OCI-LY1 (cell line): ENCODE measurements at regions not wholly inside any gene's neighbourhood (a gene's known extent, or its start where the extent isn't known, plus 50 kb on each side); places are given as distances from the start of the nearest gene placed in this dataset.

Source experiments
- H2AFZ ChIP-seq: fragments of 200-600 bp; sonication (generic), shearing (Covaris generic); 2 replicates; pipeline ENCODE4 v1.6.0; 2014; ENCODE audit warnings: antibody characterized with exemption, mild to moderate bottlenecking, low read length
- H3F3A ChIP-seq: fragments of 200-600 bp; sonication (generic), shearing (Covaris generic); 2 replicates; pipeline ENCODE4 v1.6.0; 2014; ENCODE audit warnings: mild to moderate bottlenecking, antibody characterized with exemption, low read length, moderate library complexity; ENCODE audit not compliant: insufficient read depth
- H3K27ac ChIP-seq: fragments of 200-600 bp; sonication (generic); 2 replicates; pipeline ENCODE4 v1.5.1; 2014; ENCODE audit warnings: low read length, mixed run types, mild to moderate bottlenecking, low read depth; ENCODE audit not compliant: poor library complexity, severe bottlenecking
- H3K27me3 ChIP-seq: fragments of 200-600 bp; sonication (generic); 2 replicates; pipeline ENCODE4 v1.6.0; 2014; ENCODE audit warnings: antibody characterized with exemption, mild to moderate bottlenecking, low read length, moderate library complexity; ENCODE audit not compliant: insufficient read depth
- H3K36me3 ChIP-seq: fragments of 200-600 bp; sonication (generic); 2 replicates; pipeline ENCODE4 v1.6.1; 2014; ENCODE audit warnings: mild to moderate bottlenecking, antibody characterized with exemption, low read length, moderate library complexity, mixed read lengths; ENCODE audit not compliant: insufficient read depth
- H3K4me1 ChIP-seq: fragments of 200-600 bp; sonication (generic); 2 replicates; pipeline ENCODE4 v1.5.1; 2014; ENCODE audit warnings: mild to moderate bottlenecking, low read length, moderate library complexity; ENCODE audit not compliant: insufficient read depth, severe bottlenecking
- H3K4me2 ChIP-seq: fragments of 200-600 bp; sonication (generic), shearing (Covaris generic); 2 replicates; pipeline ENCODE4 v1.6.1; 2014; ENCODE audit warnings: low read length
- H3K4me3 ChIP-seq: fragments of 200-600 bp; sonication (generic); 2 replicates; pipeline ENCODE4 v1.5.1; 2014; ENCODE audit warnings: low read length, low read depth, mild to moderate bottlenecking, mixed read lengths; ENCODE audit not compliant: poor library complexity, severe bottlenecking
- H3K79me2 ChIP-seq: fragments of 200-600 bp; shearing (Covaris generic); 2 replicates; pipeline ENCODE4 v1.6.1; 2016; ENCODE audit warnings: mixed run types, low read length, mixed read lengths; ENCODE audit not compliant: insufficient read depth
- H3K9ac ChIP-seq: fragments of 200-600 bp; sonication (generic), shearing (Covaris generic); 2 replicates; pipeline ENCODE4 v1.6.1; 2014; ENCODE audit warnings: mild to moderate bottlenecking, low read length, mixed read lengths
- H3K9me2 ChIP-seq: fragments of 200-600 bp; sonication (generic), shearing (Covaris generic); 2 replicates; pipeline ENCODE4 v1.6.1; 2014; ENCODE audit warnings: low read depth, mild to moderate bottlenecking, low read length, mixed read lengths
- H3K9me3 ChIP-seq: fragments of 200-600 bp; shearing (Covaris generic); 2 replicates; pipeline ENCODE4 v1.6.1; 2014; ENCODE audit warnings: low read length, mixed read lengths
- H4K20me1 ChIP-seq: fragments of 200-600 bp; sonication (generic), shearing (Covaris generic); 2 replicates; pipeline ENCODE4 v1.6.0; 2016; ENCODE audit warnings: mild to moderate bottlenecking, low read length; ENCODE audit not compliant: insufficient read depth
- CTCF ChIP-seq: fragments of 200-600 bp; sonication (generic), shearing (Covaris generic); IDR thresholded peaks from 2 replicates; pipeline ENCODE4 v1.5.1; 2017; ENCODE audit warnings: mild to moderate bottlenecking, antibody characterized with exemption, low read length, moderate library complexity, mixed read lengths
- EZH2 ChIP-seq: fragments of 200-600 bp; sonication (generic), shearing (Covaris generic); IDR thresholded peaks from 2 replicates; pipeline ENCODE4 v1.8.0; 2017; ENCODE audit warnings: borderline replicate concordance, mixed run types, mild to moderate bottlenecking, antibody characterized with exemption, low read length, moderate library complexity, mixed read lengths

- Histone ChIP-seq H4K20me1 (no peaks in the 10 kb centered on the region), H3K9me2 (no peaks in the 10 kb centered on the region), H3K4me3 (no peak overlapping the region), H3F3A (no peaks in the 10 kb centered on the region), H3K9me3 (no peaks in the 10 kb centered on the region), H3K36me3 (no peaks in the 10 kb centered on the region), H3K4me1 (no peaks in the 10 kb centered on the region), H3K79me2 (no peaks in the 10 kb centered on the region), H3K9ac (no peak overlapping the region), H3K27ac (no peak overlapping the region), H3K27me3 (no peaks in the 10 kb centered on the region), H3K4me2 (no peak overlapping the region), H2AFZ (no peak overlapping the region)
- TF ChIP-seq CTCF (no peak), EZH2 (no peak)
Measured at GRCh38 chr2:65856423-65856822, 424.0 kb upstream of the SPRED2 start.

GRCh38 chr2:65850695-65851094 is 418.3 kb upstream of the SPRED2 start:
- H3K4me3 ChIP-seq, result no peak overlapping the region
- no peaks in the 10 kb centered on the region for H3K36me3 ChIP-seq
- TF ChIP-seq EZH2 (no peak), CTCF (no peak)
- H3F3A ChIP-seq, result no peaks in the 10 kb centered on the region
- H3K9me3 ChIP-seq, result no peaks in the 10 kb centered on the region
- H3K9me2 ChIP-seq, result no peaks in the 10 kb centered on the region
- no peaks in the 10 kb centered on the region for H3K4me1 ChIP-seq
- no peak overlapping the region for H3K4me2 ChIP-seq
- H3K79me2 ChIP-seq, result no peaks in the 10 kb centered on the region
- no peaks in the 10 kb centered on the region for H3K27me3 ChIP-seq
- no peak overlapping the region for H2AFZ ChIP-seq
- no peak overlapping the region for H3K27ac ChIP-seq
- no peaks in the 10 kb centered on the region for H4K20me1 ChIP-seq
- H3K9ac ChIP-seq, result no peak overlapping the region

GRCh38 chr2:65846989-65847678 is 414.7 kb upstream of the SPRED2 start:
- Histone ChIP-seq H3F3A (no peaks in the 10 kb centered on the region), H3K27ac (no peak overlapping the region), H3K4me1 (no peaks in the 10 kb centered on the region), H3K27me3 (no peaks in the 10 kb centered on the region), H3K79me2 (no peaks in the 10 kb centered on the region), H3K36me3 (no peaks in the 10 kb centered on the region), H3K9ac (no peak overlapping the region), H3K9me2 (no peaks in the 10 kb centered on the region), H3K4me3 (no peak overlapping the region), H4K20me1 (no peaks in the 10 kb centered on the region), H2AFZ (no peak overlapping the region), H3K9me3 (no peaks in the 10 kb centered on the region), H3K4me2 (no peak overlapping the region)
- TF ChIP-seq EZH2 (no peak), CTCF (no peak)
